Stimulated activated naive CD8-positive, alpha-beta T cell treated with anti-CD3 and anti-CD28 coated beads, Interleukin-15, amount 100 ng/mL, for 72 hours (primary cell): ENCODE measurements at regions not wholly inside any gene's neighbourhood (a gene's known extent, or its start where the extent isn't known, plus 50 kb on each side); places are given as distances from the start of the nearest gene placed in this dataset.

Experiments
- ATAC-seq: fragments of 150-1000 bp; cut with Tn5 transposase; 2 replicates; pipeline ENCODE4 v1.10.0; 2021; ENCODE audit warnings: mild to moderate bottlenecking, moderate library complexity
- DNase-seq, 2 donors: peaks; one replicate each; pipeline ENCODE4 v3.0.0; 2021 to 2022
- H3K27ac Mint-ChIP-seq, 2 donors: one replicate each; pipeline ENCODE4 v1.8.0; 2022; ENCODE audit warnings: mild to moderate bottlenecking in 2 of 2, mixed read lengths in 2 of 2, moderate library complexity in 2 of 2
- H3K27me3 Mint-ChIP-seq: one replicate; pipeline ENCODE4 v1.8.0; 2022; ENCODE audit warnings: mixed read lengths
- H3K4me1 Mint-ChIP-seq: one replicate; pipeline ENCODE4 v1.8.0; 2022; ENCODE audit warnings: mild to moderate bottlenecking, mixed read lengths
- H3K4me3 Mint-ChIP-seq, 2 donors: one replicate each; pipeline ENCODE4 v1.8.0; 2022; ENCODE audit warnings: mild to moderate bottlenecking in 2 of 2, mixed read lengths in 2 of 2, moderate library complexity in 1 of 2
- H3K9me3 Mint-ChIP-seq, 2 donors: one replicate each; pipeline ENCODE4 v1.8.0; 2022; ENCODE audit warnings: mixed read lengths in 2 of 2

- ATAC-seq, result no peak
- no peaks in the 10 kb centered on the region for H3K9me3 Mint-ChIP-seq
- H3K27ac Mint-ChIP-seq, result peak overlapping the region in 1 of 2 donors; percentile 77
- H3K27me3 Mint-ChIP-seq, result no peaks in the 10 kb centered on the region
- no peak for DNase-seq
- H3K4me3 Mint-ChIP-seq, result peak overlapping the region in 1 of 2 donors; percentile 26
- peaks cover 60% of the 10 kb centered on the region for H3K4me1 Mint-ChIP-seq
Measured at GRCh38 chr20:53755733-53756531, 162.3 kb upstream of the ZNF217 start.

GRCh38 chr20:53753880-53754459 is 160.3 kb upstream of the ZNF217 start:
- ATAC-seq (no peak), DNase-seq (no peak)
- Mint-ChIP-seq H3K9me3 (no peaks in the 10 kb centered on the region), H3K4me3 (peak overlapping the region; percentile 67 to 82), H3K27ac (peak overlapping the region; percentile 81 to 95), H3K27me3 (no peaks in the 10 kb centered on the region), H3K4me1 (peaks cover 79% of the 10 kb centered on the region)

DNA sequence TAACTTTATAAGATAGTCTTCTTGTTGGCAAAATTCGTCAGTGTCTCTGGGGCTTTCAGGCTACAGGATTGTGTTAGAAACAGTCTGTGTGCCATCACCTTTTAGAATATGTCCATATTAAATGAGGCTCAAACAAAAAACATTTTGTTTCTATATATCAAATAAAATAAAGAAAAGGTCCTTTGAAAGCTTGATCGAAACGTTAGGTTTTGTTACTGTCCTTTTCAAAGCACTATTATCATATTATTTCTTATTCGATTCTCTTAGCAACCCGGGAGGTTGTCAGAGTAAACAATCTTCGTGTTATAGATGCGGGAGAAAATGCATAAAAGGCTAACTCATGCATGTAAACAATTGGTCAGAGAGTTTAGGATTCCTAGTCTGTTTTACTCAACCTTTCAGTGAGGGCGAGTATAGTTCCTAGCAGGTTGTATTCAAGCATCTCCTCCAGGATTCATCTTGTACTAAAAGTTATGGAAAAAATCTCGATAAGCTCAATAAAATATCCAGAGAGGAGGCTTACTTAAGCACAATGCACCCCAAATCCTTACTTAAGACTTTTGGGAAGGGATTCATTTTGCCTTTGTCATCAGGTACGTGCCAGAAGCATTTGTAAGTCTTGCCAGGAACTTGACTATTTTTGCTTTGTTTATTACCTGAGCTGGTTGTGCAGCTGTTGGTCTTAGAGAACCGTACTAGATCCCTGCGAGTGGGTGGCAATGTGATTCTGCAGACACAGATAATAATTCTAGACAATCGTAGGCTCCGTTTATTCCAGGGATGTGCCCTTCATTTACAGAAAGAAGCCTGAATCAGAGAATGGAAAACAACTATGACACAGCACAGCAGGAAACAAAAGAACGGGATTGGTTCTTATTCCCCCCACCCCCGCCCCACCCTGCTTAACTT is 159.6 kb upstream of the ZNF217 start:
- Mint-ChIP-seq H3K9me3 (no peaks in the 10 kb centered on the region), H3K27me3 (no peaks in the 10 kb centered on the region), H3K27ac (peak overlapping the region; percentile 94 to 98), H3K4me3 (peak overlapping the region; percentile 51 to 82), H3K4me1 (peaks cover 87% of the 10 kb centered on the region)
- ATAC-seq (no peak), DNase-seq (no peak)

DNA sequence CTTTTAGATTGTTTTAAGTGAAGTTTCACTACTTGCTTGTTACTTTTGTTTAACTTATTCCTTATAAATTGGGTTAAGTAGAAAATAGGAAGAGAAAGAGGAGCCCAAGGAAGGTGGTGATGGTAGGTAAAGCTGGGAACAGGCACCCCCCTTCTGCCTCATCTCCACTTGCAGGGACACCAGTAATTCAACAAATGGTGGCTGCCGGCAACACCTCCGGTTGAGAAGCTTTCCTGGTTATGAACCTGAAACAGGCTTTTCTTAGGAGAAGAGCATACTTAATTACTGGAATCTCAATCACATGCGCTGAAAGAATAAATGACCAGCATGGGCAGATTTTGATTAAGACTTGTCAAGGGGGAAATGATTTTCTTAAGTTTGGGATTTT is 158.9 kb upstream of the ZNF217 start:
- peak overlapping the region; percentile 94 to 98 for H3K27ac Mint-ChIP-seq
- DNase-seq (no peak), ATAC-seq (no peak)
- no peaks in the 10 kb centered on the region for H3K9me3 Mint-ChIP-seq
- peaks cover 87% of the 10 kb centered on the region for H3K4me1 Mint-ChIP-seq
- H3K27me3 Mint-ChIP-seq, result no peaks in the 10 kb centered on the region
- peak overlapping the region; percentile 51 to 82 for H3K4me3 Mint-ChIP-seq

- peak overlapping the region; percentile 94 to 98 for H3K27ac Mint-ChIP-seq
- no peaks in the 10 kb centered on the region for H3K27me3 Mint-ChIP-seq
- H3K4me1 Mint-ChIP-seq, result peaks cover 86% of the 10 kb centered on the region
- H3K4me3 Mint-ChIP-seq, result peak overlapping the region; percentile 59 to 82
- H3K9me3 Mint-ChIP-seq, result no peaks in the 10 kb centered on the region
- no peak for ATAC-seq
- no peak for DNase-seq
Measured at GRCh38 chr20:53751620-53752318, 158.1 kb upstream of the ZNF217 start.

DNA sequence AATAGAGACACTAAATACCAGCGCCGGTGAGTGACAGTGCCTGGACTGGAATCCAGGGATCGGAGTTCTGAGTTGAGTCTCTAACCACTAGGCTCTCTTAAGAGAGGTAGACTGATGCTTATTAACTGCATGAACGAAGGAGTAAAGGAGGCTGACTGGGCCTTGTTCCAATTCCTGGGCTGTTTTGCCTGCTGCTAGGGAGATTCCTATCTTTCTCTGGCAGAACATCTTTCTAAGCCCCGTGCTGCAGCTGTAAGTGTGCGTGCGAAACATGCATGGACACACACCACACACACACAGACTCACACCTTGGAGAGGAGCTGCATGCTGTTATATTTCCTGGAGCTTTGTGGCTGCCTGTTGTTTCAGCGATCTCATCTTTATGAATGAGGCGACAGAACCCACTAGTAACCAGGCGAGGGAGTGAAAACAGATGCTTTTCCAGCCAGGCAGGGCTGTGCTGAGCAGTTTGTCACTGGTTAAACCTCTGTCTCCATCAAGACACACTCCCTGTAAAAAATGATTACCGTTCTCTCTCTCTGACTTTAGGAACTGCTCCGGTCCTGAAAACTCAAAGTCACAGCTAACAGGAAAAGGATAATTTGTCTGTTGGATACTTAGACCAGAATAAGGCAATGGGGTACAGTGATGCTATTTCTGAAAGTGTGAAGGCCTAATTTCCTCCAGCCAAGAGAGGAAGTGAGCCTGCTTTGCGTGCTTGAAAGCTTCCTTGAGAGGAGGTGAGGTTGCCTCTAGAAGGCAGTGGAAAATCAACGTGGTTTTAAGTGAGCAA is 157.4 kb upstream of the ZNF217 start:
- ATAC-seq, result peak; percentile 85
- DNase-seq, result peak; percentile 58 to 67
- Mint-ChIP-seq H3K27ac (peak overlapping the region; percentile 94 to 98), H3K27me3 (no peaks in the 10 kb centered on the region), H3K4me1 (peaks cover 79% of the 10 kb centered on the region), H3K4me3 (peak overlapping the region; percentile 51 to 82), H3K9me3 (no peaks in the 10 kb centered on the region)

GRCh38 chr20:53749499-53749898 is 155.9 kb upstream of the ZNF217 start:
- DNase-seq, result no peak
- Mint-ChIP-seq H3K9me3 (no peaks in the 10 kb centered on the region), H3K27ac (peak overlapping the region; percentile 6 to 42), H3K4me1 (peaks cover 63% of the 10 kb centered on the region), H3K4me3 (peak overlapping the region; percentile 34 to 45), H3K27me3 (no peaks in the 10 kb centered on the region)
- no peak for ATAC-seq

GRCh38 chr20:53748821-53749421 is 155.3 kb upstream of the ZNF217 start:
- Mint-ChIP-seq H3K27ac (peak overlapping the region; percentile 6 to 35), H3K27me3 (no peaks in the 10 kb centered on the region), H3K9me3 (no peaks in the 10 kb centered on the region), H3K4me3 (peak overlapping the region; percentile 34 to 45), H3K4me1 (peaks cover 60% of the 10 kb centered on the region)
- DNase-seq (peak in 1 of 2 donors; percentile 18), ATAC-seq (peak; percentile 21)

DNA sequence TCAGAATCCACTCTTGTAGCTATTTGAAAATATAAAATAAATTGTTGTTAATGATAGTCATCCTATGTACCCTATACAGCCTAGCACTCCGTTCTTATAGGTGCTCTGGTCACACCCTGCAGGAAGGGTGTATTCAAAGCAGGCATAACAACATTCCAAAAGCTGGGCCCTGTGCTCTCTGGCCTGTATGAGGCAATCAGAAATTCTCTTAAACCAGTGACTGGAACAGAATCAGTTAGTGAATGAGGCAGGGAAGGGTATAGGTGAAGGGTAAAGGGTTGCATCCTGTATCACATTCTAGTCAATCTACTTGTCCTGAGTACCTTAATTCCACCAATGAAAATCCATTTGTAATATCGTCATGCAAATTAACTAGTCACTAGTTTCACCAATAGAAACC is 154.5 kb upstream of the ZNF217 start:
- ATAC-seq (no peak), DNase-seq (no peak)
- Mint-ChIP-seq H3K4me3 (no peak overlapping the region), H3K27ac (peak overlapping the region in 1 of 2 donors; percentile 6), H3K27me3 (no peaks in the 10 kb centered on the region), H3K4me1 (peaks cover 57% of the 10 kb centered on the region), H3K9me3 (no peaks in the 10 kb centered on the region)

DNA sequence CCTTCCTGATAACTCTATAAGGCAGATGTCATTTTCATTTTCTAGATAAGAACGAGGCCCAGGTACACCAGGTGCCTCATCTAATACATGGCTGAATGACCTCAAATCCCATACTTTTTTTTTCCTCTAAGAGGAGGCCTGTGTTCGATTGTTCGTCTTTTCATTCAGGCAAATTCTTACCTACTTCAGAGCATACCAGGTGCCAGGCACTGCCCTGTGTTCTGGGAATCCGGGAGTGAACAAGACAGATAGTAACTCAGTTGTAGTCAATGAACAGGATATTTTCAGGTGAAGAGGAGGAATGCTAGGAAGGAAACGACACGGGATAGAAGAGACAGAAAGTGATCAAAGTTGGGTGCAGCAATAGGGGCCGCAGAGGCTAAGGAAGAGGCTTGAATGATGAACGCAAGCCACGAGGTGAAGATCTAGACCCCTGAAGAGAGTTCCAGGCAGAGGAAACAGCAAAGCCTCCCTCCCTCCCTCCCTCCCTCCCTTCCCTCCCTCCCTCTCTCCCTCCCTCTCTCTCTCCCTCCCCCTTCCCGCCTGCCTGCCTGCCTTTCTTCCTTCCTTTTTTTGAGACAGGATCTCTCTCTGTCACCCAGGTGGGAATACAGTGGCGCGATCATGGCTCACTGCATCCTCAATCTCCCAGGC is 150.1 kb upstream of the ZNF217 start:
- ATAC-seq (no peak), DNase-seq (no peak)
- H3K4me1 Mint-ChIP-seq, result peaks cover 41% of the 10 kb centered on the region
- no peaks in the 10 kb centered on the region for H3K9me3 Mint-ChIP-seq
- H3K4me3 Mint-ChIP-seq, result no peak overlapping the region
- no peaks in the 10 kb centered on the region for H3K27me3 Mint-ChIP-seq
- no peak overlapping the region for H3K27ac Mint-ChIP-seq

DNA sequence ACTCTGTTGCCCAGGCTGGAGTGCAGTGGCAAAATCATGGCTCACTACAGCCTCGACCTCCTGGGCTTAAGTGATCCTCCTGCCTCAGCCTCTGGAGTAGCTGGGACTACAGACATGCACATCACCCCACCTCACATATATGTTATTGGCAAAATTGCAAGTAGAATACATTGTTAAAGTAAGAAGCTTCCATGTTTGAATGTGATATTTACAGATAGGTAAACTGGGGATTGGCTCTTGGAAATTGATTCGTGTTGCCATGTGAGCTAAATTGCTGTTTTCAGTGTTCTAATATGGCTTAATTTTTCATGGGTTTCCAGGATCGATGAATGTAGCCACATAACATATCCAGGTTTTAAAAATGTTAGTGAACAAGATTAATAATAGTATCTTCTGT is 149.0 kb upstream of the ZNF217 start:
- ATAC-seq (no peak), DNase-seq (no peak)
- no peaks in the 10 kb centered on the region for H3K27me3 Mint-ChIP-seq
- no peak overlapping the region for H3K27ac Mint-ChIP-seq
- peaks cover 42% of the 10 kb centered on the region for H3K4me1 Mint-ChIP-seq
- no peak overlapping the region for H3K4me3 Mint-ChIP-seq
- no peaks in the 10 kb centered on the region for H3K9me3 Mint-ChIP-seq

GRCh38 chr20:53741726-53742028 is 148.0 kb upstream of the ZNF217 start:
- Mint-ChIP-seq H3K9me3 (no peaks in the 10 kb centered on the region), H3K4me3 (no peak overlapping the region), H3K27me3 (no peaks in the 10 kb centered on the region), H3K27ac (no peak overlapping the region), H3K4me1 (peaks cover 52% of the 10 kb centered on the region)
- DNase-seq (no peak), ATAC-seq (no peak)

DNA sequence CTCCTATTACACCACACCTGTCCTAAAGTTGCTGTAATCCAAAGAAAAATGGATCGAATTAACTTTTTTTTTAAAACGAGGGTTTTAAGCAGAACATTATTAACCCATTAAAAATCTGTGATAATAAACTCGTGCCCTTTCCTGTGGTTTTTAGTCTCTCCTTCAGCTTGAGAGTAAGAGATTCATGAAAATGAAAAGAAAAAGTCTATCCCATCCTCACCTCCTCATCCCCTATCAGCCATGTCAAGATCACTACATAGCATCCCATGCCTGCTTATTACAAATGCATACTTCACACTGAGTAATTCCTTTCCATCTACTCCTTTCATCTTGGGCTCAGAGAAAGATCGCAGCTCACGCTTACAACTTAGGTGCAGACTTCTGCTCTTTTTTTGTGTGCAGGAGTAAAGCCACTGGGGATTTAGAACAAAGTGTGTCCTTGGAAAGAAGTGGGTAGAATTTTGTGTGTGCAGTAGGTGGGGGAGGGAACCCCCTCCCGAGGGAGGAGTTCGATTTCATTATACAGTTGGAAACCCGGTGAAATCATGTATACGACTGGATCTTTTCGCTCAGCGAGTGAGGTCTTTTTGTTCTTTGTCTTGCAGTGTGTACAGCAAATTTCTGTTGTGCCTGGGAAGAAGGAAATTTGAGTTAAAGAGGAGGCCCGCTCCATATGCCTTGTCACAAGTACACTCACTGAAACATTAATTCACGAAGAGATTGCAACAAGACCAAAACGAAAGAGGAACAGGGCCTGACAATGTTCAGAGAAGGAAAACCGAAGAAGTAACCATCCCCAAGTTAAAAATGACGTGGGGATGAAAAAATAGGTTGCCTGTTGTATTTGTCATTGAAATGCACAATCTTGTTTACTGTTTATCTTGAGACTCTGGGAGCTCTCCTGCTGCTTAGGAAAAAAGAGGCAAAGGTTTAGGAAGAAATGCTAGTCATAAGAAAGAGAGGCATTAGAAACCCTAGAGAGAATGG is 146.5 kb upstream of the ZNF217 start:
- H3K9me3 Mint-ChIP-seq, result no peaks in the 10 kb centered on the region
- no peaks in the 10 kb centered on the region for H3K27me3 Mint-ChIP-seq
- peak; percentile 81 for ATAC-seq
- H3K4me3 Mint-ChIP-seq, result peak overlapping the region; percentile 84 to 95
- peak in 1 of 2 donors; percentile 16 for DNase-seq
- H3K4me1 Mint-ChIP-seq, result peaks cover 63% of the 10 kb centered on the region
- peak overlapping the region; percentile 98 for H3K27ac Mint-ChIP-seq
